GM23248 (cell line): ENCODE measurements at regions not wholly inside any gene's neighbourhood (a gene's known extent, or its start where the extent isn't known, plus 50 kb on each side); places are given as distances from the start of the nearest gene placed in this dataset.

Source experiments
- DNase-seq: peaks from one replicate; pipeline ENCODE4 v3.0.0-alpha.2; 2015
- H2AFZ ChIP-seq: fragments of 200-600 bp; sonication (generic); 2 replicates; pipeline ENCODE4 v1.6.1; 2016; ENCODE audit warnings: antibody characterized with exemption
- H3F3A ChIP-seq: fragments of 200-600 bp; sonication (generic); 2 replicates; pipeline ENCODE4 v1.6.1; 2016; ENCODE audit warnings: mild to moderate bottlenecking, antibody characterized with exemption, mixed run types; ENCODE audit not compliant: insufficient read depth
- H3K27ac ChIP-seq: fragments of 200-600 bp; sonication (generic); 2 replicates; pipeline ENCODE4 v1.5.1; 2016; ENCODE audit warnings: mild to moderate bottlenecking
- H3K27me3 ChIP-seq: fragments of 200-600 bp; sonication (generic); replicated peaks from 2 replicates; pipeline ENCODE4 v1.6.1; 2016; ENCODE audit warnings: mild to moderate bottlenecking; ENCODE audit not compliant: insufficient read depth
- H3K36me3 ChIP-seq: fragments of 200-600 bp; sonication (generic); 2 replicates; pipeline ENCODE4 v1.6.1; 2016; ENCODE audit warnings: low read depth, mild to moderate bottlenecking
- H3K4me1 ChIP-seq: fragments of 200-600 bp; sonication (generic); 2 replicates; pipeline ENCODE4 v1.6.1; 2016; ENCODE audit warnings: mild to moderate bottlenecking; ENCODE audit not compliant: insufficient read depth
- H3K4me2 ChIP-seq: fragments of 200-600 bp; sonication (generic); one replicate; pipeline ENCODE4 v1.6.1; 2016; ENCODE audit warnings: mild to moderate bottlenecking; ENCODE audit not compliant: unreplicated experiment
- H3K4me3 ChIP-seq: fragments of 200-600 bp; sonication (generic); 2 replicates; pipeline ENCODE4 v1.5.1; 2016; ENCODE audit warnings: mild to moderate bottlenecking
- H3K79me2 ChIP-seq: fragments of 200-600 bp; sonication (generic); 2 replicates; pipeline ENCODE4 v1.6.1; 2016; ENCODE audit warnings: mild to moderate bottlenecking; ENCODE audit not compliant: insufficient read depth
- H3K9ac ChIP-seq: fragments of 200-600 bp; sonication (generic); 2 replicates; pipeline ENCODE4 v1.6.1; 2016; ENCODE audit warnings: mild to moderate bottlenecking
- H3K9me2 ChIP-seq: fragments of 200-600 bp; sonication (generic); 2 replicates; pipeline ENCODE4 v1.6.1; 2016; ENCODE audit warnings: mixed run types, mild to moderate bottlenecking, moderate library complexity; ENCODE audit not compliant: insufficient read depth
- H3K9me3 ChIP-seq: fragments of 200-600 bp; sonication (generic); one replicate; pipeline ENCODE4 v1.6.1; 2017; ENCODE audit warnings: low read depth
- H4K20me1 ChIP-seq: fragments of 200-600 bp; sonication (generic); 2 replicates; pipeline ENCODE4 v1.6.0; 2016; ENCODE audit not compliant: insufficient read depth
- EZH2 ChIP-seq: fragments of 200-600 bp; sonication (generic); IDR thresholded peaks from 2 replicates; pipeline ENCODE4 v1.6.1; 2018; ENCODE audit warnings: antibody characterized with exemption, mild to moderate bottlenecking; ENCODE audit not compliant: insufficient read depth, poor library complexity, severe bottlenecking
- EZH2phosphoT487 ChIP-seq: fragments of 200-600 bp; sonication (generic); IDR thresholded peaks from 2 replicates; pipeline ENCODE4 v1.6.1; 2018; ENCODE audit warnings: antibody characterized with exemption, moderate library complexity, mild to moderate bottlenecking, low read depth; ENCODE audit not compliant: insufficient read depth
- WGBS, 2 experiments: methylation state at CpG; one replicate each; pipeline ENCODE4 v1.1.6; 2015 to 2017; ENCODE audit warnings: low lambda C conversion rate in 2 of 2, low coverage in 1 of 2; ENCODE audit errors: missing lambda C conversion rate in 2 of 2; 5-methylcytosine and 5-hydroxymethylcytosine counted together
- in situ Hi-C: fragments of 300-500 bp; cut with MboI; formaldehyde crosslinking; loops from 2 replicates; pipeline ENCODE4 v1.15.0; 2020

GRCh38 chr16:22973522-22973921 is 159.6 kb downstream of the HS3ST2 start:
- Histone ChIP-seq H3K27me3 (peaks cover 6% of the 10 kb centered on the region; the same call in 1 of the 2 replicates), H3F3A (no peaks in the 10 kb centered on the region), H3K9me3 (no peaks in the 10 kb centered on the region), H4K20me1 (no peaks in the 10 kb centered on the region), H3K79me2 (no peaks in the 10 kb centered on the region), H3K9me2 (no peaks in the 10 kb centered on the region), H3K36me3 (no peaks in the 10 kb centered on the region), H3K27ac (no peak overlapping the region), H3K4me2 (no peak overlapping the region), H2AFZ (no peak overlapping the region), H3K9ac (no peak overlapping the region), H3K4me1 (no peaks in the 10 kb centered on the region), H3K4me3 (no peak overlapping the region)
- in situ Hi-C loops, result no loop called here
- TF ChIP-seq EZH2phosphoT487 (no peak), EZH2 (no peak)
- DNase-seq, result no peak

GRCh38 chr16:22971346-22971924 is 157.5 kb downstream of the HS3ST2 start:
- H3K36me3 ChIP-seq, result no peaks in the 10 kb centered on the region
- no peak for DNase-seq
- H3K9me3 ChIP-seq, result no peaks in the 10 kb centered on the region
- H3K9me2 ChIP-seq, result no peaks in the 10 kb centered on the region
- H3K79me2 ChIP-seq, result no peaks in the 10 kb centered on the region
- H3F3A ChIP-seq, result no peaks in the 10 kb centered on the region
- TF ChIP-seq EZH2 (no peak), EZH2phosphoT487 (no peak)
- peaks cover 6% of the 10 kb centered on the region; the same call in 1 of the 2 replicates for H3K27me3 ChIP-seq
- H2AFZ ChIP-seq, result no peak overlapping the region
- no peaks in the 10 kb centered on the region for H4K20me1 ChIP-seq
- H3K4me1 ChIP-seq, result no peaks in the 10 kb centered on the region
- in situ Hi-C loops, result no loop called here
- H3K9ac ChIP-seq, result no peak overlapping the region
- H3K27ac ChIP-seq, result no peak overlapping the region
- no peak overlapping the region for H3K4me2 ChIP-seq
- WGBS, 2 experiments, result 54 to 55% methylated on average over 5 of the region's 5 CpGs
- no peak overlapping the region for H3K4me3 ChIP-seq

- Histone ChIP-seq H3K36me3 (no peaks in the 10 kb centered on the region), H3K9me2 (no peaks in the 10 kb centered on the region), H3F3A (no peaks in the 10 kb centered on the region), H4K20me1 (no peaks in the 10 kb centered on the region), H3K9me3 (no peaks in the 10 kb centered on the region), H2AFZ (no peak overlapping the region), H3K4me3 (no peak overlapping the region), H3K4me2 (no peak overlapping the region), H3K27me3 (peaks cover 2% of the 10 kb centered on the region; the same call in 1 of the 2 replicates), H3K9ac (no peak overlapping the region), H3K27ac (no peak overlapping the region), H3K79me2 (no peaks in the 10 kb centered on the region), H3K4me1 (no peaks in the 10 kb centered on the region)
- TF ChIP-seq EZH2, result no peak
- no peak for TF ChIP-seq EZH2phosphoT487
- WGBS, 2 experiments, result 9 to 13% methylated on average over 4 of the region's 4 CpGs
- no peak for DNase-seq
- in situ Hi-C loops, result no loop called here
Measured at GRCh38 chr16:22970209-22970865, 156.4 kb downstream of the HS3ST2 start.

- no peak for DNase-seq
- WGBS, 2 experiments, result 23 to 26% methylated on average over 3 of the region's 3 CpGs
- Histone ChIP-seq H3K9me2 (no peaks in the 10 kb centered on the region), H3K9me3 (no peaks in the 10 kb centered on the region), H3K4me2 (no peak overlapping the region), H3F3A (no peaks in the 10 kb centered on the region), H4K20me1 (no peaks in the 10 kb centered on the region), H3K36me3 (no peaks in the 10 kb centered on the region), H3K27ac (no peak overlapping the region), H3K27me3 (no peaks in the 10 kb centered on the region), H3K79me2 (no peaks in the 10 kb centered on the region), H2AFZ (no peak overlapping the region), H3K9ac (no peak overlapping the region), H3K4me3 (no peak overlapping the region), H3K4me1 (no peaks in the 10 kb centered on the region)
- TF ChIP-seq EZH2phosphoT487, result no peak
- no peak for TF ChIP-seq EZH2
- in situ Hi-C loops, result no loop called here
Measured at GRCh38 chr16:22969567-22969966, 155.6 kb downstream of the HS3ST2 start.
